Keratinocyte (primary cell): ENCODE measurements at regions not wholly inside any gene's neighbourhood (a gene's known extent, or its start where the extent isn't known, plus 50 kb on each side); places are given as distances from the start of the nearest gene placed in this dataset.

Experiments used
- DNase-seq: peaks from one replicate; pipeline ENCODE4 v3.0.0-alpha.2; 2011; ENCODE audit warnings: low read depth, missing footprints, low spot score
- FAIRE-seq: peaks from 2 replicates; lab custom pipeline; 2011; peaks lifted over from hg19 to GRCh38; lab: Jason Lieb, UNC
- H2AFZ ChIP-seq: 2 replicates; pipeline ENCODE4 v1.6.0; 2012; ENCODE audit warnings: low read length, control low read depth, inconsistent platforms; ENCODE audit not compliant: control insufficient read depth
- H3K27ac ChIP-seq: 2 replicates; pipeline ENCODE4 v1.5.1; 2011; ENCODE audit warnings: low read length; ENCODE audit not compliant: control insufficient read depth, insufficient read depth
- H3K27me3 ChIP-seq: 3 replicates; pipeline ENCODE4 v1.6.0; 2011; ENCODE audit warnings: low read length; ENCODE audit not compliant: control insufficient read depth, insufficient read depth; ENCODE audit errors: extremely low read depth
- H3K36me3 ChIP-seq, 2 experiments: 2 replicates in 1 of 2; 3 replicates in 1 of 2; pipeline ENCODE4 v1.5.1; 2011; ENCODE audit warnings: low read length in 2 of 2, mild to moderate bottlenecking in 1 of 2; ENCODE audit not compliant: control insufficient read depth in 2 of 2, insufficient read depth in 2 of 2; ENCODE audit errors: extremely low read depth in 1 of 2
- H3K4me1 ChIP-seq: 3 replicates; pipeline ENCODE4 v1.5.1; 2011; ENCODE audit warnings: low read length; ENCODE audit not compliant: control insufficient read depth, insufficient read depth; ENCODE audit errors: extremely low read depth
- H3K4me2 ChIP-seq: 3 replicates; pipeline ENCODE4 v1.6.0; 2011; ENCODE audit warnings: low read depth, low read length; ENCODE audit not compliant: control insufficient read depth, insufficient read depth; ENCODE audit errors: extremely low read depth
- H3K4me3 ChIP-seq, 3 experiments: fragments of 200-600 bp in 1 of 3; sonication (generic) in 1 of 3; 2 replicates in 2 of 3; 3 replicates in 1 of 3; pipeline ENCODE4 v1.5.1; 2011 to 2016; ENCODE audit warnings: low read length in 3 of 3, mild to moderate bottlenecking in 3 of 3, control low read depth in 2 of 3, inconsistent platforms in 1 of 3, low read depth in 1 of 3, mixed read lengths in 1 of 3, mixed run types in 1 of 3, moderate library complexity in 1 of 3; ENCODE audit not compliant: control insufficient read depth in 2 of 3, insufficient read depth in 2 of 3; ENCODE audit errors: extremely low read depth in 1 of 3
- H3K79me2 ChIP-seq: 2 replicates; pipeline ENCODE4 v1.6.0; 2012; ENCODE audit warnings: low read length; ENCODE audit not compliant: control insufficient read depth, insufficient read depth
- H3K9ac ChIP-seq: 3 replicates; pipeline ENCODE4 v1.6.0; 2011; ENCODE audit warnings: low read length; ENCODE audit not compliant: control insufficient read depth, insufficient read depth; ENCODE audit errors: extremely low read depth
- H3K9me1 ChIP-seq: 3 replicates; pipeline ENCODE4 v1.6.0; 2011; ENCODE audit warnings: low read length; ENCODE audit not compliant: control insufficient read depth, insufficient read depth; ENCODE audit errors: extremely low read depth
- H3K9me3 ChIP-seq: 2 replicates; pipeline ENCODE4 v1.5.1; 2012; ENCODE audit warnings: low read depth, low read length; ENCODE audit not compliant: control insufficient read depth
- H4K20me1 ChIP-seq: 3 replicates; pipeline ENCODE4 v1.6.0; 2011; ENCODE audit warnings: low read length; ENCODE audit not compliant: control insufficient read depth, insufficient read depth; ENCODE audit errors: extremely low read depth
- CTCF ChIP-seq, 3 experiments: IDR thresholded peaks in 1 of 3; conservative IDR thresholded peaks in 1 of 3; optimal IDR thresholded peaks in 1 of 3; 2 replicates in 2 of 3; 3 replicates in 1 of 3; pipeline versions ENCODE3 to v1.5.1; 2011; ENCODE audit warnings: low read length in 3 of 3, mild to moderate bottlenecking in 3 of 3, moderate library complexity in 2 of 3, control low read depth in 1 of 3, inconsistent platforms in 1 of 3; ENCODE audit not compliant: insufficient read depth in 2 of 3; ENCODE audit errors: extremely low read depth in 1 of 3
- EZH2 ChIP-seq: IDR thresholded peaks from one replicate; pipeline ENCODE4 v1.6.1; 2012; ENCODE audit warnings: inconsistent platforms, mild to moderate bottlenecking, low read length, moderate library complexity
- dilution Hi-C: fragments of 300-500 bp; cut with MboI; formaldehyde crosslinking; loops from one replicate; pipeline ENCODE4 v1.7.0; 2020; ENCODE audit warnings: low sequenced_read_pairs; ENCODE audit not compliant: extremely low pct_ligation_motif_present

DNA sequence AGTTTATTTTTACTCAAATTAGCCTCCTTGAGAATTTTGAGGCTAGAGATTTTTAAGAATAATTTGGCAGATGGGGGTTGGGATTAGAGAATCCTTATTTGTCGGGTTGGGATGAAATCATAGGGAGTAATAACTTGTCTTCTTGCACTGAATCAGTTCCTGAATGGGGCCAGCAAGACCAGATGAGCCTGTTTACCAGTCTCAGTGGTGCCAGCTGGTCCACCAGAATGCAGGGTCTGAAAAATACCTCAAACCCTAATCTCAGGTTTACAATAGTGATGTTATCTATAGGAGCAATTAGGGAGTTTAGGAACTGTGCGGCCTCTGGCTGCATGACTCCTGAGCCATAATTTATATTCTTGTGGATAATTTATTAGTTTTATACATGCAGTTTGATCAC lies 705.9 kb upstream of the AGA start:
- H4K20me1 ChIP-seq = no peaks in the 10 kb centered on the region
- no peak overlapping the region for H3K27ac ChIP-seq
- no peak overlapping the region for H3K4me3 ChIP-seq
- H3K9me1 ChIP-seq = no peaks in the 10 kb centered on the region
- dilution Hi-C loops = no loop called here
- TF ChIP-seq CTCF (optimal IDR thresholded peaks at IDR 0.05 in 1 of 3, IDR thresholded peaks at IDR 0.05 in 1 of 3, conservative IDR thresholded peaks at IDR 0.05 in 1 of 3; ENCODE audit: extremely low read depth in 1 of 3, insufficient read depth in 2 of 3, low read length in 3 of 3) = no peak
- TF ChIP-seq EZH2 = no peak
- H2AFZ ChIP-seq = peak overlapping the region; percentile 54
- H3K4me2 ChIP-seq = no peak overlapping the region
- H3K79me2 ChIP-seq = no peaks in the 10 kb centered on the region
- FAIRE-seq (peak; percentile 32), DNase-seq (no peak)
- no peaks in the 10 kb centered on the region for H3K36me3 ChIP-seq
- peaks cover 6% of the 10 kb centered on the region for H3K4me1 ChIP-seq
- no peaks in the 10 kb centered on the region for H3K27me3 ChIP-seq
- H3K9ac ChIP-seq = no peak overlapping the region
- no peaks in the 10 kb centered on the region for H3K9me3 ChIP-seq

- Histone ChIP-seq H3K79me2 (no peaks in the 10 kb centered on the region), H3K9me1 (no peaks in the 10 kb centered on the region), H3K4me3 (peak overlapping the region in 1 of 3 experiments; percentile 18), H3K27me3 (no peaks in the 10 kb centered on the region), H4K20me1 (no peaks in the 10 kb centered on the region), H3K4me1 (peaks cover 14% of the 10 kb centered on the region), H3K9me3 (peaks cover 4% of the 10 kb centered on the region), H3K9ac (no peak overlapping the region), H3K4me2 (peak overlapping the region; percentile 67), H3K36me3 (no peaks in the 10 kb centered on the region), H2AFZ (peak overlapping the region; percentile 17), H3K27ac (no peak overlapping the region)
- dilution Hi-C loops = no loop called here
- FAIRE-seq (peak; percentile 90), DNase-seq (no peak)
- TF ChIP-seq CTCF (optimal IDR thresholded peaks at IDR 0.05 in 1 of 3, IDR thresholded peaks at IDR 0.05 in 1 of 3, conservative IDR thresholded peaks at IDR 0.05 in 1 of 3; ENCODE audit: extremely low read depth in 1 of 3, insufficient read depth in 2 of 3, low read length in 3 of 3) = no peak
- TF ChIP-seq EZH2 = no peak
Measured at GRCh38 chr4:178165251-178165950, 723.2 kb upstream of the AGA start.
